Caco-2 (cell line): ENCODE measurements at regions not wholly inside any gene's neighbourhood (a gene's known extent, or its start where the extent isn't known, plus 50 kb on each side); places are given as distances from the start of the nearest gene placed in this dataset.
A peak's percentile ranks its signal among the peaks of the same experiment; 100 is the strongest.
"Not testable (repeated sequence)": the region's sequence is repeated elsewhere in the genome, so short reads cannot be mapped to it uniquely, and the experiment has no call there.

Source experiments
- BruUV-seq: library from RNA; stranded (reverse); fragments of 400-500 nt; replicated peaks from 2 replicates; lab custom pipeline; 2021; lab: Mats Ljungman, UMichigan
- CTCF ChIA-PET: fragments of 300-600 bp; sonication (Branson Sonifier 250); formaldehyde crosslinking; loops from one replicate; lab custom pipeline; 2022; ENCODE audit warnings: antibody characterized with exemption; lab: Charles Lee
- POLR2A ChIA-PET: fragments of 300-600 bp; sonication (Branson Sonifier 250); formaldehyde crosslinking; loops from one replicate; lab custom pipeline; 2022; ENCODE audit warnings: antibody characterized with exemption; lab: Charles Lee
- DNase-seq, 2 experiments: peaks; one replicate each; pipeline versions ENCODE4 v3.0.0 to v3.0.0-alpha.2; 2020 to 2022
- H3K27me3 ChIP-seq: replicated peaks from 2 replicates; pipeline ENCODE4 v1.6.0; 2011; ENCODE audit warnings: low read length; ENCODE audit not compliant: control insufficient read depth, insufficient read depth
- H3K36me3 ChIP-seq: 2 replicates; pipeline ENCODE4 v1.5.1; 2011; ENCODE audit warnings: low read length; ENCODE audit not compliant: control insufficient read depth, insufficient read depth
- H3K4me1 ChIP-seq: fragments of 250-450 bp; sonication (Bioruptor Pico); 2 replicates; pipeline ENCODE4 v1.5.1; 2020; ENCODE audit warnings: mild to moderate bottlenecking
- H3K4me3 ChIP-seq: 2 replicates; pipeline ENCODE4 v1.5.1; 2011; ENCODE audit warnings: low read depth, mild to moderate bottlenecking, control low read depth, low read length
- H3K9me3 ChIP-seq: fragments of 250-450 bp; sonication (Bioruptor Pico); 2 replicates; pipeline ENCODE4 v1.5.1; 2020; ENCODE audit warnings: mild to moderate bottlenecking, moderate library complexity
- H3K27ac Mint-ChIP-seq: one replicate; pipeline ENCODE4 v1.8.0; 2022; ENCODE audit warnings: mixed read lengths; ENCODE audit not compliant: unreplicated experiment
- H3K27me3 Mint-ChIP-seq: one replicate; pipeline ENCODE4 v1.8.0; 2022; ENCODE audit warnings: mixed read lengths; ENCODE audit not compliant: insufficient read depth, unreplicated experiment
- H3K36me3 Mint-ChIP-seq: one replicate; pipeline ENCODE4 v1.8.0; 2022; ENCODE audit warnings: mild to moderate bottlenecking, mixed read lengths; ENCODE audit not compliant: insufficient read depth, unreplicated experiment
- H3K4me1 Mint-ChIP-seq: one replicate; pipeline ENCODE4 v1.8.0; 2022; ENCODE audit warnings: low read depth, mixed read lengths; ENCODE audit not compliant: unreplicated experiment
- H3K4me3 Mint-ChIP-seq: one replicate; pipeline ENCODE4 v1.8.0; 2022; ENCODE audit warnings: mild to moderate bottlenecking, moderate library complexity, mixed read lengths; ENCODE audit not compliant: unreplicated experiment
- H3K9me3 Mint-ChIP-seq: one replicate; pipeline ENCODE4 v1.8.0; 2022; ENCODE audit warnings: mixed read lengths; ENCODE audit not compliant: unreplicated experiment
- CTCF ChIP-seq, 2 experiments: fragments of 200-600 bp in 1 of 2; IDR thresholded peaks; 1 replicate in 1 of 2; 2 replicates in 1 of 2; pipeline versions ENCODE4 v1.5.1 to v1.8.0; 2011 to 2022; ENCODE audit warnings: antibody characterized with exemption in 1 of 2, control low read depth in 1 of 2, inconsistent platforms in 1 of 2, low read depth in 1 of 2, low read length in 1 of 2, mild to moderate bottlenecking in 1 of 2, moderate library complexity in 1 of 2; ENCODE audit not compliant: insufficient read depth in 1 of 2, severe bottlenecking in 1 of 2, unreplicated experiment in 1 of 2
- intact Hi-C: fragments of 100-400 bp; cut with micrococcal nuclease; formaldehyde crosslinking; loops from one replicate; pipeline ENCODE4 v1.10.0; 2022; ENCODE audit not compliant: unreplicated experiment

- ChIA-PET CTCF (no interaction called here), POLR2A (no interaction called here)
- Mint-ChIP-seq H3K4me3 (no peak overlapping the region), H3K36me3 (peaks cover 12% of the 10 kb centered on the region), H3K27ac (peak overlapping the region; percentile 84), H3K27me3 (no peaks in the 10 kb centered on the region), H3K4me1 (peaks cover 26% of the 10 kb centered on the region), H3K9me3 (peaks cover 56% of the 10 kb centered on the region)
- no peaks in the 10 kb centered on the region for H3K27me3 ChIP-seq
- H3K36me3 ChIP-seq: no peaks in the 10 kb centered on the region
- no TSS peak for BruUV-seq
- no peak for DNase-seq
- intact Hi-C loops: loop anchor here (10.0 kb wide), 1 partner anchor 283 kb away; no protein-coding TSS in a partner anchor
- H3K4me3 ChIP-seq: no peak overlapping the region
- H3K9me3 ChIP-seq: peaks cover 14% of the 10 kb centered on the region; the same call in 1 of the 2 replicates
- TF ChIP-seq CTCF (IDR thresholded peaks at IDR 0.05; ENCODE audit: insufficient read depth in 1 of 2, low read depth in 1 of 2, low read length in 1 of 2, severe bottlenecking in 1 of 2, unreplicated experiment in 1 of 2): no peak
- H3K4me1 ChIP-seq: peaks cover 5% of the 10 kb centered on the region; the same call in 1 of the 2 replicates
Measured at GRCh38 chr5:34467436-34467835, 188.7 kb upstream of the RAI14 start.

DNA sequence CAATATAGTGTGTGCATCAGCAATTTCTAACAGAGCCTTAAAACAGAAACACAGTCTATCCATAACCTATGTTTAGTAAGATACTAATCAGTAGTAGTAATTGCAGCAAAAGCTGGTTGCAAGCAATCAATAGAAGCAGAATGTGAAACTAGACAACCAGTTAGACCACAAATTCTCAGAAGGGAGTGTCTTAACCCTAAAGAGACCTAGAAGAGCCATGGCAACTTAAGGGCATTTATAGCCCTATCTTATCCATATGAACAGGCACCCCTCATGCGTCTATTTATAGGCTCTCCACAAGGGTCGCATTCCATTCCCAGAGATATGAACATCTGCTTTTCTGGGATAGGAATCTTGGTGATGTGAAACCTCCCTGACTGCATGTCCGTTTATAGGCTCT is 188.1 kb upstream of the RAI14 start:
- DNase-seq, CTCF ChIA-PET, H3K27ac Mint-ChIP-seq: not testable (repeated sequence)

GRCh38 chr5:34469971-34470370 is 186.2 kb upstream of the RAI14 start:
- BruUV-seq: no TSS peak
- H3K9me3 ChIP-seq: peaks cover 14% of the 10 kb centered on the region; the same call in 1 of the 2 replicates
- no peaks in the 10 kb centered on the region for H3K27me3 Mint-ChIP-seq
- DNase-seq: no peak
- no peak overlapping the region for H3K4me3 Mint-ChIP-seq
- H3K36me3 ChIP-seq: no peaks in the 10 kb centered on the region
- peaks cover 41% of the 10 kb centered on the region for H3K9me3 Mint-ChIP-seq
- intact Hi-C loops: loop anchor here (5.0 to 10.0 kb wide), 2 partner anchors 187 to 285 kb away; partner anchors contain the start of gene RAI14
- no peaks in the 10 kb centered on the region for H3K27me3 ChIP-seq
- peaks cover 22% of the 10 kb centered on the region for H3K4me1 Mint-ChIP-seq
- H3K4me1 ChIP-seq: peaks cover 9% of the 10 kb centered on the region; the same call in 1 of the 2 replicates
- H3K36me3 Mint-ChIP-seq: peaks cover 12% of the 10 kb centered on the region
- no peak overlapping the region for H3K27ac Mint-ChIP-seq
- ChIA-PET CTCF (no interaction called here), POLR2A (interaction anchor here (0.6 kb wide), 1 partner anchor 445 kb away, joined by 7 read pairs; the partner anchor contains the start of genes BRIX1 and RAD1)
- TF ChIP-seq CTCF (IDR thresholded peaks at IDR 0.05; ENCODE audit: insufficient read depth in 1 of 2, low read depth in 1 of 2, low read length in 1 of 2, severe bottlenecking in 1 of 2, unreplicated experiment in 1 of 2): no peak
- H3K4me3 ChIP-seq: no peak overlapping the region

More for the DNA sequence above, 188.1 kb upstream of the RAI14 start:
- H3K27me3 ChIP-seq, H3K4me3 Mint-ChIP-seq, BruUV-seq, POLR2A ChIA-PET, H3K27me3 Mint-ChIP-seq, H3K4me1 ChIP-seq, H3K36me3 ChIP-seq, H3K4me3 ChIP-seq: not testable (repeated sequence)
- intact Hi-C loops: loop anchor here (10.0 kb wide), 1 partner anchor 283 kb away; no protein-coding TSS in a partner anchor
- peaks cover 26% of the 10 kb centered on the region for H3K4me1 Mint-ChIP-seq
- peaks cover 12% of the 10 kb centered on the region for H3K36me3 Mint-ChIP-seq
- peaks cover 14% of the 10 kb centered on the region; the same call in 1 of the 2 replicates for H3K9me3 ChIP-seq
- peaks cover 50% of the 10 kb centered on the region for H3K9me3 Mint-ChIP-seq
